ENCODE measurements at regions not wholly inside any gene's neighbourhood (a gene's known extent, or its start where the extent isn't known, plus 50 kb on each side); places are given as distances from the start of the nearest gene placed in this dataset.

DNA sequence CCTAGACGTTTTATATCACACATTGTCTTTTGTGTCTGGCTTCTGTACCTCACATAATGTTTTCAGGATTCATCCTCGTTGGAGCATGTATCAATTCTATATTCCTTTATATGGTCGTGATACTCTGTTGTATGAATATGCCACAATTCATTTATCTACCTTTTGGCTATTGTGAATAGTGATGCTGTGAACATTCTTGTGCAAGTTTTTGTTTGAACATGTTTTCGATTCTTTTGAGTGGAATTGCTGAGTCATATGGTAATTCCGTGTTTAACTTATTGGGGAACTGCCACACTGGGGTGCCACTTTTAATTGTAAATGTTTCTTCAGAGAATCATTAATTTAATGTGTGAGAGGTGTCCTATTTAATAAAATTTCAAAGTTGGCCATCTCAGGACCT is 101.2 kb downstream of the SLC35B3 start:
- TF ChIP-seq EZH2phosphoT487 (IDR thresholded peaks at IDR 0.05; ENCODE audit: borderline replicate concordance, low read depth, low read length): no peak
- TF ChIP-seq, protein P1, sequence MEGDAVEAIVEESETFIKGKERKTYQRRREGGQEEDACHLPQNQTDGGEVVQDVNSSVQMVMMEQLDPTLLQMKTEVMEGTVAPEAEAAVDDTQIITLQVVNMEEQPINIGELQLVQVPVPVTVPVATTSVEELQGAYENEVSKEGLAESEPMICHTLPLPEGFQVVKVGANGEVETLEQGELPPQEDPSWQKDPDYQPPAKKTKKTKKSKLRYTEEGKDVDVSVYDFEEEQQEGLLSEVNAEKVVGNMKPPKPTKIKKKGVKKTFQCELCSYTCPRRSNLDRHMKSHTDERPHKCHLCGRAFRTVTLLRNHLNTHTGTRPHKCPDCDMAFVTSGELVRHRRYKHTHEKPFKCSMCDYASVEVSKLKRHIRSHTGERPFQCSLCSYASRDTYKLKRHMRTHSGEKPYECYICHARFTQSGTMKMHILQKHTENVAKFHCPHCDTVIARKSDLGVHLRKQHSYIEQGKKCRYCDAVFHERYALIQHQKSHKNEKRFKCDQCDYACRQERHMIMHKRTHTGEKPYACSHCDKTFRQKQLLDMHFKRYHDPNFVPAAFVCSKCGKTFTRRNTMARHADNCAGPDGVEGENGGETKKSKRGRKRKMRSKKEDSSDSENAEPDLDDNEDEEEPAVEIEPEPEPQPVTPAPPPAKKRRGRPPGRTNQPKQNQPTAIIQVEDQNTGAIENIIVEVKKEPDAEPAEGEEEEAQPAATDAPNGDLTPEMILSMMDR (conservative IDR thresholded peaks at IDR 0.05; ENCODE audit: low read length): no peak
- POLR2A ChIA-PET: no interaction called here
- H3K36me3 ChIP-seq (ENCODE audit: insufficient read depth, low read length): no peaks in the 10 kb centered on the region
- BruUV-seq (replicated peaks): no TSS peak
- H3K79me2 ChIP-seq (ENCODE audit: insufficient read depth, low read depth, low read length): no peaks in the 10 kb centered on the region
- intact Hi-C loops (cut with micrococcal nuclease; ENCODE audit: unreplicated experiment): no loop called here
- H3K4me1 ChIP-seq (ENCODE audit: insufficient read depth, low read length, poor library complexity, severe bottlenecking): no peaks in the 10 kb centered on the region
- CTCF ChIA-PET (ENCODE audit: unreplicated experiment): no interaction called here
- no peak overlapping the region for H2AFZ ChIP-seq (ENCODE audit: low read length)
- H3K27ac ChIP-seq (ENCODE audit: low read depth, low read length, poor library complexity, severe bottlenecking): no peak overlapping the region
- no peaks in the 10 kb centered on the region for H3K9me2 ChIP-seq (ENCODE audit: insufficient read depth, low read length)
- no peaks in the 10 kb centered on the region for H3K9me3 ChIP-seq (ENCODE audit: low read length)
- H4K20me1 ChIP-seq (ENCODE audit: insufficient read depth, low read length): no peaks in the 10 kb centered on the region
- H3K4me3 ChIP-seq (ENCODE audit: low read depth, low read length, poor library complexity, severe bottlenecking): no peak overlapping the region
- H3K4me2 ChIP-seq (ENCODE audit: low read length): no peak overlapping the region
- no peak for DNase-seq (ENCODE audit: low spot score)

DNA sequence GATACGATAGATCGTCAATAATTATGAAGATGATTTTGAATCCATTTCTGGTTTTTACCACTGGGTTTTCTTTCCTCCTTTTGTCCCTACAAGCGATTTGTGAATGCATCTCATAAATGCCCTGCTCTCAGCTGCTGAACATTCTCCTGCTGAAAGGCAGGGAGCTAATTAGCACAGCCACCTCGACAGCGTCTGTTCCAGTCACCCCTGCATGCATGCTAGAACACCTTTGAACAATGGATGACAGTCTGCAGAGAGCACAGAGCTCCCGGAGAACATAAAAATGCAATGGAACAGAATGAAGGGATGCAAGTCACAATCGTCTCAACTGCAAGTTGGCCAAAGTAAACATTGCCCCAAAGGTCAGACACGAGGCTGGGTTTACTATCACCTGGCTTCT is 105.8 kb downstream of the SLC35B3 start:
- no peak for DNase-seq (ENCODE audit: low spot score)
- POLR2A ChIA-PET: no interaction called here
- no peaks in the 10 kb centered on the region for H3K4me1 ChIP-seq (ENCODE audit: insufficient read depth, low read length, poor library complexity, severe bottlenecking)
- intact Hi-C loops (cut with micrococcal nuclease; ENCODE audit: unreplicated experiment): no loop called here
- CTCF ChIA-PET (ENCODE audit: unreplicated experiment): no interaction called here
- no peak overlapping the region for H3K4me3 ChIP-seq (ENCODE audit: low read depth, low read length, poor library complexity, severe bottlenecking)
- no peaks in the 10 kb centered on the region for H3K79me2 ChIP-seq (ENCODE audit: insufficient read depth, low read depth, low read length)
- H2AFZ ChIP-seq (ENCODE audit: low read length): no peak overlapping the region
- H3K9me3 ChIP-seq (ENCODE audit: low read length): no peaks in the 10 kb centered on the region
- H3K9me2 ChIP-seq (ENCODE audit: insufficient read depth, low read length): no peaks in the 10 kb centered on the region
- H3K27ac ChIP-seq (ENCODE audit: low read depth, low read length, poor library complexity, severe bottlenecking): no peak overlapping the region
- BruUV-seq (replicated peaks): no TSS peak
- TF ChIP-seq, protein P1 (conservative IDR thresholded peaks at IDR 0.05; ENCODE audit: low read length): no peak
- TF ChIP-seq EZH2phosphoT487 (IDR thresholded peaks at IDR 0.05; ENCODE audit: borderline replicate concordance, low read depth, low read length): no peak
- no peaks in the 10 kb centered on the region for H4K20me1 ChIP-seq (ENCODE audit: insufficient read depth, low read length)
- H3K36me3 ChIP-seq (ENCODE audit: insufficient read depth, low read length): no peaks in the 10 kb centered on the region
- no peak overlapping the region for H3K4me2 ChIP-seq (ENCODE audit: low read length)

DNA sequence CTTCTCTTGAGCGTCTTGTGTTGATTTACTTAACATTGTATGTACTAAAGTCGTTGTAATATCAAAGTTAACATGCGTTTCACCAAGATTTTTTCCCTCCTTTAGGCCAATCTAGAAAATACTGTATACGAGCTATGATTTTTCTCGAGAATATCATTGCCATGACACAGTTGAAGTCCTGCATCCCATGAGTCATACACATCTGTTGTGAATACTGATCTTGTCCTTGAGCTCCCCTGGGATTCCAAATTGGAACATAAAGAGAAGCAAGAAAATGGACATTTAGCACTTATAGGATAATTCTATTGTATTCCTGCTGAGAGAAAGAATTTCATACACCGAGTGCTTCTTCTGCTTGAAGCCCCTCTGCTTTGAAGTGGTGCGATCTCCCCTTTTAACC is 109.6 kb downstream of the SLC35B3 start:
- Histone ChIP-seq H3K4me3 (ENCODE audit: low read depth, low read length, poor library complexity, severe bottlenecking) (no peak overlapping the region), H3K27ac (ENCODE audit: low read depth, low read length, poor library complexity, severe bottlenecking) (no peak overlapping the region), H4K20me1 (ENCODE audit: insufficient read depth, low read length) (no peaks in the 10 kb centered on the region), H2AFZ (ENCODE audit: low read length) (no peak overlapping the region), H3K36me3 (ENCODE audit: insufficient read depth, low read length) (no peaks in the 10 kb centered on the region), H3K4me2 (ENCODE audit: low read length) (no peak overlapping the region), H3K4me1 (ENCODE audit: insufficient read depth, low read length, poor library complexity, severe bottlenecking) (no peaks in the 10 kb centered on the region), H3K9me3 (ENCODE audit: low read length) (no peaks in the 10 kb centered on the region), H3K79me2 (ENCODE audit: insufficient read depth, low read depth, low read length) (no peaks in the 10 kb centered on the region), H3K9me2 (ENCODE audit: insufficient read depth, low read length) (no peaks in the 10 kb centered on the region)
- ChIA-PET POLR2A (no interaction called here), CTCF (ENCODE audit: unreplicated experiment) (no interaction called here)
- intact Hi-C loops (cut with micrococcal nuclease; ENCODE audit: unreplicated experiment): no loop called here
- DNase-seq (ENCODE audit: low spot score): no peak
- no peak for TF ChIP-seq EZH2phosphoT487 (IDR thresholded peaks at IDR 0.05; ENCODE audit: borderline replicate concordance, low read depth, low read length)
- TF ChIP-seq, protein P1 (conservative IDR thresholded peaks at IDR 0.05; ENCODE audit: low read length): no peak
- no TSS peak for BruUV-seq (replicated peaks)
